HEK293 (cell line): ENCODE measurements at regions not wholly inside any gene's neighbourhood (a gene's known extent, or its start where the extent isn't known, plus 50 kb on each side); places are given as distances from the start of the nearest gene placed in this dataset.

Source experiments
- CTCF ChIA-PET: fragments of 350-600 bp; formaldehyde crosslinking; extraction: SDS; loops from one replicate; lab custom pipeline; 2021; ENCODE audit warnings: antibody characterized with exemption; lab: Yijun Ruan, JAX
- POLR2A ChIA-PET: fragments of 300-600 bp; formaldehyde crosslinking; extraction: SDS; loops from one replicate; lab custom pipeline; 2020; ENCODE audit warnings: antibody characterized with exemption, inconsistent platforms; lab: Yijun Ruan, JAX
- H3K27ac ChIP-seq: fragments of 200-500 bp; sonication (Bioruptor generic); 2 replicates; pipeline ENCODE4 v1.5.1; 2014; ENCODE audit warnings: low read depth, low read length, control low read depth, inconsistent platforms; ENCODE audit errors: extremely low read depth
- H3K36me3 ChIP-seq, 2 experiments: fragments of 200-500 bp in 1 of 2; sonication (Bioruptor generic) in 1 of 2; 1 replicate in 1 of 2; 2 replicates in 1 of 2; pipeline ENCODE4 v1.5.1; 2014 to 2017; ENCODE audit warnings: inconsistent platforms in 2 of 2, low read length in 2 of 2; ENCODE audit not compliant: control insufficient read depth in 2 of 2, insufficient read depth in 1 of 2
- H3K4me1 ChIP-seq: fragments of 200-500 bp; sonication (Bioruptor generic); 2 replicates; pipeline ENCODE4 v1.5.1; 2014; ENCODE audit warnings: mild to moderate bottlenecking, low read length, inconsistent platforms; ENCODE audit not compliant: control insufficient read depth, insufficient read depth
- H3K4me3 ChIP-seq: 2 replicates; pipeline ENCODE4 v1.5.1; 2011; ENCODE audit warnings: low read depth, mild to moderate bottlenecking, control low read depth, low read length, moderate library complexity
- H3K9me3 ChIP-seq: fragments of 200-500 bp; sonication (Bioruptor generic); 2 replicates; pipeline ENCODE4 v1.5.1; 2014; ENCODE audit warnings: low read depth, low read length, inconsistent platforms; ENCODE audit not compliant: control insufficient read depth, insufficient read depth
- FEZF1 ChIP-seq: fragments of 450-650 bp; formaldehyde crosslinking; IDR thresholded peaks from 2 replicates; pipeline ENCODE4 v1.5.1; 2016; ENCODE audit warnings: missing biosample characterization, missing genetic modification characterization
- MYNN ChIP-seq: fragments of 450-650 bp; formaldehyde crosslinking; IDR thresholded peaks from 2 replicates; pipeline ENCODE4 v1.5.1; 2016; ENCODE audit warnings: missing biosample characterization, missing genetic modification characterization, borderline replicate concordance
- SP7 ChIP-seq: fragments of 450-650 bp; formaldehyde crosslinking; IDR thresholded peaks from 2 replicates; pipeline ENCODE4 v1.5.1; 2016; ENCODE audit warnings: missing biosample characterization, missing genetic modification characterization
- ZNF121 ChIP-seq: fragments of 450-650 bp; formaldehyde crosslinking; IDR thresholded peaks from 2 replicates; pipeline ENCODE4 v1.5.1; 2016; ENCODE audit warnings: missing biosample characterization, missing genetic modification characterization
- ZNF133 ChIP-seq: fragments of 450-650 bp; formaldehyde crosslinking; IDR thresholded peaks from 2 replicates; pipeline ENCODE4 v1.5.1; 2016; ENCODE audit warnings: missing biosample characterization, missing genetic modification characterization
- ZNF202 ChIP-seq: fragments of 450-650 bp; formaldehyde crosslinking; IDR thresholded peaks from 2 replicates; pipeline ENCODE4 v1.5.1; 2016; ENCODE audit warnings: missing biosample characterization, missing genetic modification characterization, borderline replicate concordance
- ZNF223 ChIP-seq: fragments of 450-650 bp; formaldehyde crosslinking; IDR thresholded peaks from 2 replicates; pipeline ENCODE4 v1.5.1; 2016; ENCODE audit warnings: missing biosample characterization, missing genetic modification characterization
- ZNF529 ChIP-seq: fragments of 450-650 bp; formaldehyde crosslinking; IDR thresholded peaks from 2 replicates; pipeline ENCODE4 v1.5.1; 2017; ENCODE audit warnings: missing genetic modification characterization, missing biosample characterization; ENCODE audit not compliant: insufficient replicate concordance
- ZNF654 ChIP-seq: fragments of 450-650 bp; formaldehyde crosslinking; IDR thresholded peaks from 2 replicates; pipeline ENCODE4 v1.5.1; 2016; ENCODE audit warnings: low read depth, missing biosample characterization, missing genetic modification characterization
- ZNF658 ChIP-seq: fragments of 450-650 bp; formaldehyde crosslinking; IDR thresholded peaks from 2 replicates; pipeline ENCODE4; 2016; ENCODE audit warnings: missing biosample characterization, missing genetic modification characterization
- ZNF670 ChIP-seq: fragments of 450-650 bp; formaldehyde crosslinking; IDR thresholded peaks from 2 replicates; pipeline ENCODE4 v1.5.1; 2016; ENCODE audit warnings: missing biosample characterization, missing genetic modification characterization, low read depth
- TF ChIP-seq, protein P1 (sequence below): fragments of 450-650 bp; formaldehyde crosslinking; IDR thresholded peaks from 2 replicates; pipeline ENCODE4 v1.5.1; 2016; ENCODE audit warnings: missing biosample characterization, missing genetic modification characterization
- TF ChIP-seq, protein P2 (sequence below): fragments of 450-650 bp; formaldehyde crosslinking; conservative IDR thresholded peaks from 2 replicates; pipeline ENCODE4 v1.5.1; 2016; ENCODE audit warnings: low read depth, missing biosample characterization, missing genetic modification characterization
- TF ChIP-seq, protein P3 (sequence below): fragments of 450-650 bp; formaldehyde crosslinking; IDR thresholded peaks from 2 replicates; pipeline ENCODE4 v1.5.1; 2016; ENCODE audit warnings: missing biosample characterization, missing genetic modification characterization
- TF ChIP-seq, protein P4 (sequence below): fragments of 450-650 bp; formaldehyde crosslinking; optimal IDR thresholded peaks from 2 replicates; pipeline ENCODE3; 2016; ENCODE audit warnings: missing biosample characterization, mild to moderate bottlenecking, missing genetic modification characterization
- TF ChIP-seq, protein P5 (sequence below): fragments of 450-650 bp; formaldehyde crosslinking; IDR thresholded peaks from 2 replicates; pipeline ENCODE4 v1.5.1; 2016; ENCODE audit warnings: missing biosample characterization, missing genetic modification characterization

DNA sequence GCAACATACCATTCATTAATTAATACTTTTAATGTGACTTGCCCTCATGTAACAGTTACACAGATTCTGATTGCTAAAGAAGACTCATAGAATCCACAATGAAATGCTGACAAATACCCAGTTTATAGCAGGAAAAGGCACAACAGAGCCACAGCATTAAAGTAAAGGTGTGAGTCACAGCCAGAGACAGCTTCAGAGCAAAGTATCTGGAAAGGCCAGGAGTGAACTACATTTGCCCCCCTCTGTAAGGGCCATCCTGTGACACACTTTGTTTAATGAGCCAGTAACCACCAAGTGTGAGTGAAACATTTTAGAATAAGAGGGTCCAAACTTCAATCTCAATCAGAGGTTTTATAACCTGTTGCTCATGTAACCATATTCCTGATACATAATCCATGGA, 133.8 kb upstream of the TACR3 start:
- no peaks in the 10 kb centered on the region for H3K36me3 ChIP-seq
- no peaks in the 10 kb centered on the region for H3K9me3 ChIP-seq
- no peak overlapping the region for H3K27ac ChIP-seq
- ChIA-PET POLR2A (no interaction called here), CTCF (interaction anchor here (1.2 kb wide), 1 partner anchor 80 kb away, joined by 4 read pairs; no protein-coding TSS in a partner anchor)
- TF ChIP-seq ZNF654, result no peak
- no peak for TF ChIP-seq ZNF658 (tag by site-specific recombination)
- no peak for TF ChIP-seq ZNF121 (tag by site-specific recombination)
- no peak for TF ChIP-seq MYNN (tag by site-specific recombination)
- TF ChIP-seq SP7 (tag by site-specific recombination), result no peak
- TF ChIP-seq, protein P1, sequence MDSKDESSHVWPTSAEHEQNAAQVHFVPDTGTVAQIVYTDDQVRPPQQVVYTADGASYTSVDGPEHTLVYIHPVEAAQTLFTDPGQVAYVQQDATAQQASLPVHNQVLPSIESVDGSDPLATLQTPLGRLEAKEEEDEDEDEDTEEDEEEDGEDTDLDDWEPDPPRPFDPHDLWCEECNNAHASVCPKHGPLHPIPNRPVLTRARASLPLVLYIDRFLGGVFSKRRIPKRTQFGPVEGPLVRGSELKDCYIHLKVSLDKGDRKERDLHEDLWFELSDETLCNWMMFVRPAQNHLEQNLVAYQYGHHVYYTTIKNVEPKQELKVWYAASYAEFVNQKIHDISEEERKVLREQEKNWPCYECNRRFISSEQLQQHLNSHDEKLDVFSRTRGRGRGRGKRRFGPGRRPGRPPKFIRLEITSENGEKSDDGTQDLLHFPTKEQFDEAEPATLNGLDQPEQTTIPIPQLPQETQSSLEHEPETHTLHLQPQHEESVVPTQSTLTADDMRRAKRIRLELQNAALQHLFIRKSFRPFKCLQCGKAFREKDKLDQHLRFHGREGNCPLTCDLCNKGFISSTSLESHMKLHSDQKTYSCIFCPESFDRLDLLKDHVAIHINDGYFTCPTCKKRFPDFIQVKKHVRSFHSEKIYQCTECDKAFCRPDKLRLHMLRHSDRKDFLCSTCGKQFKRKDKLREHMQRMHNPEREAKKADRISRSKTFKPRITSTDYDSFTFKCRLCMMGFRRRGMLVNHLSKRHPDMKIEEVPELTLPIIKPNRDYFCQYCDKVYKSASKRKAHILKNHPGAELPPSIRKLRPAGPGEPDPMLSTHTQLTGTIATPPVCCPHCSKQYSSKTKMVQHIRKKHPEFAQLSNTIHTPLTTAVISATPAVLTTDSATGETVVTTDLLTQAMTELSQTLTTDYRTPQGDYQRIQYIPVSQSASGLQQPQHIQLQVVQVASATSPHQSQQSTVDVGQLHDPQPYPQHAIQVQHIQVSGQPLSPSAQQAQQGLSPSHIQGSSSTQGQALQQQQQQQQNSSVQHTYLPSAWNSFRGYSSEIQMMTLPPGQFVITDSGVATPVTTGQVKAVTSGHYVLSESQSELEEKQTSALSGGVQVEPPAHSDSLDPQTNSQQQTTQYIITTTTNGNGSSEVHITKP (tag by site-specific recombination), result no peak
- no peak for TF ChIP-seq ZNF202 (tag by site-specific recombination)
- TF ChIP-seq, protein P2, sequence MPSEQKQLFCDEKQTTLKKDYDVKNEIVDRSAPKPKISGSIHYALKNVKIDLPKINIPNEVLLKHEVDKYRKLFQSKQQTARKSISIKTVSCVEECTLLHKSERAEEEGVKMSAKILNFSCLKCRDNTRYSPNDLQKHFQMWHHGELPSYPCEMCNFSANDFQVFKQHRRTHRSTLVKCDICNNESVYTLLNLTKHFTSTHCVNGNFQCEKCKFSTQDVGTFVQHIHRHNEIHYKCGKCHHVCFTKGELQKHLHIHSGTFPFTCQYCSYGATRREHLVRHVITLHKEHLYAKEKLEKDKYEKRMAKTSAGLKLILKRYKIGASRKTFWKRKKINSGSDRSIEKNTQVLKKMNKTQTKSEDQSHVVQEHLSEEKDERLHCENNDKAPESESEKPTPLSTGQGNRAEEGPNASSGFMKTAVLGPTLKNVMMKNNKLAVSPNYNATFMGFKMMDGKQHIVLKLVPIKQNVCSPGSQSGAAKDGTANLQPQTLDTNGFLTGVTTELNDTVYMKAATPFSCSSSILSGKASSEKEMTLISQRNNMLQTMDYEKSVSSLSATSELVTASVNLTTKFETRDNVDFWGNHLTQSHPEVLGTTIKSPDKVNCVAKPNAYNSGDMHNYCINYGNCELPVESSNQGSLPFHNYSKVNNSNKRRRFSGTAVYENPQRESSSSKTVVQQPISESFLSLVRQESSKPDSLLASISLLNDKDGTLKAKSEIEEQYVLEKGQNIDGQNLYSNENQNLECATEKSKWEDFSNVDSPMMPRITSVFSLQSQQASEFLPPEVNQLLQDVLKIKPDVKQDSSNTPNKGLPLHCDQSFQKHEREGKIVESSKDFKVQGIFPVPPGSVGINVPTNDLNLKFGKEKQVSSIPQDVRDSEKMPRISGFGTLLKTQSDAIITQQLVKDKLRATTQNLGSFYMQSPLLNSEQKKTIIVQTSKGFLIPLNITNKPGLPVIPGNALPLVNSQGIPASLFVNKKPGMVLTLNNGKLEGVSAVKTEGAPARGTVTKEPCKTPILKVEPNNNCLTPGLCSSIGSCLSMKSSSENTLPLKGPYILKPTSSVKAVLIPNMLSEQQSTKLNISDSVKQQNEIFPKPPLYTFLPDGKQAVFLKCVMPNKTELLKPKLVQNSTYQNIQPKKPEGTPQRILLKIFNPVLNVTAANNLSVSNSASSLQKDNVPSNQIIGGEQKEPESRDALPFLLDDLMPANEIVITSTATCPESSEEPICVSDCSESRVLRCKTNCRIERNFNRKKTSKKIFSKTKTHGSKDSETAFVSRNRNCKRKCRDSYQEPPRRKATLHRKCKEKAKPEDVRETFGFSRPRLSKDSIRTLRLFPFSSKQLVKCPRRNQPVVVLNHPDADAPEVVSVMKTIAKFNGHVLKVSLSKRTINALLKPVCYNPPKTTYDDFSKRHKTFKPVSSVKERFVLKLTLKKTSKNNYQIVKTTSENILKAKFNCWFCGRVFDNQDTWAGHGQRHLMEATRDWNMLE (tag by site-specific recombination), result no peak
- TF ChIP-seq, protein P3, sequence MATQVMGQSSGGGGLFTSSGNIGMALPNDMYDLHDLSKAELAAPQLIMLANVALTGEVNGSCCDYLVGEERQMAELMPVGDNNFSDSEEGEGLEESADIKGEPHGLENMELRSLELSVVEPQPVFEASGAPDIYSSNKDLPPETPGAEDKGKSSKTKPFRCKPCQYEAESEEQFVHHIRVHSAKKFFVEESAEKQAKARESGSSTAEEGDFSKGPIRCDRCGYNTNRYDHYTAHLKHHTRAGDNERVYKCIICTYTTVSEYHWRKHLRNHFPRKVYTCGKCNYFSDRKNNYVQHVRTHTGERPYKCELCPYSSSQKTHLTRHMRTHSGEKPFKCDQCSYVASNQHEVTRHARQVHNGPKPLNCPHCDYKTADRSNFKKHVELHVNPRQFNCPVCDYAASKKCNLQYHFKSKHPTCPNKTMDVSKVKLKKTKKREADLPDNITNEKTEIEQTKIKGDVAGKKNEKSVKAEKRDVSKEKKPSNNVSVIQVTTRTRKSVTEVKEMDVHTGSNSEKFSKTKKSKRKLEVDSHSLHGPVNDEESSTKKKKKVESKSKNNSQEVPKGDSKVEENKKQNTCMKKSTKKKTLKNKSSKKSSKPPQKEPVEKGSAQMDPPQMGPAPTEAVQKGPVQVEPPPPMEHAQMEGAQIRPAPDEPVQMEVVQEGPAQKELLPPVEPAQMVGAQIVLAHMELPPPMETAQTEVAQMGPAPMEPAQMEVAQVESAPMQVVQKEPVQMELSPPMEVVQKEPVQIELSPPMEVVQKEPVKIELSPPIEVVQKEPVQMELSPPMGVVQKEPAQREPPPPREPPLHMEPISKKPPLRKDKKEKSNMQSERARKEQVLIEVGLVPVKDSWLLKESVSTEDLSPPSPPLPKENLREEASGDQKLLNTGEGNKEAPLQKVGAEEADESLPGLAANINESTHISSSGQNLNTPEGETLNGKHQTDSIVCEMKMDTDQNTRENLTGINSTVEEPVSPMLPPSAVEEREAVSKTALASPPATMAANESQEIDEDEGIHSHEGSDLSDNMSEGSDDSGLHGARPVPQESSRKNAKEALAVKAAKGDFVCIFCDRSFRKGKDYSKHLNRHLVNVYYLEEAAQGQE (tag by site-specific recombination), result no peak
- TF ChIP-seq, protein P4, sequence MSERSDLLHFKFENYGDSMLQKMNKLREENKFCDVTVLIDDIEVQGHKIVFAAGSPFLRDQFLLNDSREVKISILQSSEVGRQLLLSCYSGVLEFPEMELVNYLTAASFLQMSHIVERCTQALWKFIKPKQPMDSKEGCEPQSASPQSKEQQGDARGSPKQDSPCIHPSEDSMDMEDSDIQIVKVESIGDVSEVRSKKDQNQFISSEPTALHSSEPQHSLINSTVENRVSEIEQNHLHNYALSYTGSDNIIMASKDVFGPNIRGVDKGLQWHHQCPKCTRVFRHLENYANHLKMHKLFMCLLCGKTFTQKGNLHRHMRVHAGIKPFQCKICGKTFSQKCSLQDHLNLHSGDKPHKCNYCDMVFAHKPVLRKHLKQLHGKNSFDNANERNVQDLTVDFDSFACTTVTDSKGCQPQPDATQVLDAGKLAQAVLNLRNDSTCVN (tag by site-specific recombination), result no peak
- TF ChIP-seq ZNF133 (tag by site-specific recombination), result no peak
- TF ChIP-seq, protein P5, sequence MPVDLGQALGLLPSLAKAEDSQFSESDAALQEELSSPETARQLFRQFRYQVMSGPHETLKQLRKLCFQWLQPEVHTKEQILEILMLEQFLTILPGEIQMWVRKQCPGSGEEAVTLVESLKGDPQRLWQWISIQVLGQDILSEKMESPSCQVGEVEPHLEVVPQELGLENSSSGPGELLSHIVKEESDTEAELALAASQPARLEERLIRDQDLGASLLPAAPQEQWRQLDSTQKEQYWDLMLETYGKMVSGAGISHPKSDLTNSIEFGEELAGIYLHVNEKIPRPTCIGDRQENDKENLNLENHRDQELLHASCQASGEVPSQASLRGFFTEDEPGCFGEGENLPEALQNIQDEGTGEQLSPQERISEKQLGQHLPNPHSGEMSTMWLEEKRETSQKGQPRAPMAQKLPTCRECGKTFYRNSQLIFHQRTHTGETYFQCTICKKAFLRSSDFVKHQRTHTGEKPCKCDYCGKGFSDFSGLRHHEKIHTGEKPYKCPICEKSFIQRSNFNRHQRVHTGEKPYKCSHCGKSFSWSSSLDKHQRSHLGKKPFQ (tag by site-specific recombination), result no peak
- TF ChIP-seq ZNF670 (tag by site-specific recombination), result no peak
- no peak for TF ChIP-seq FEZF1 (tag by site-specific recombination)
- TF ChIP-seq ZNF529, result no peak
- TF ChIP-seq ZNF223 (tag by site-specific recombination), result no peak
- H3K4me3 ChIP-seq, result no peak overlapping the region
- no peaks in the 10 kb centered on the region for H3K4me1 ChIP-seq
